H9 (cell line): ENCODE measurements at regions not wholly inside any gene's neighbourhood (a gene's known extent, or its start where the extent isn't known, plus 50 kb on each side); places are given as distances from the start of the nearest gene placed in this dataset.

Source experiments
- DNase-seq: peaks from one replicate; pipeline ENCODE4 v3.0.0-alpha.2; 2017
- H2AFZ ChIP-seq: one replicate; pipeline ENCODE4 v1.6.1; 2013; ENCODE audit warnings: mild to moderate bottlenecking, low read length, control low read depth, moderate library complexity
- H2AK5ac ChIP-seq: 2 replicates; pipeline ENCODE4 v1.6.1; 2013; ENCODE audit warnings: low read length, control low read depth, mixed read lengths; ENCODE audit not compliant: insufficient read length
- H2BK120ac ChIP-seq: one replicate; pipeline ENCODE4 v1.6.1; 2013; ENCODE audit warnings: low read depth, mild to moderate bottlenecking, low read length, control low read depth, inconsistent platforms; ENCODE audit not compliant: poor library complexity, severe bottlenecking
- H2BK12ac ChIP-seq: 2 replicates; pipeline ENCODE4 v1.6.1; 2013; ENCODE audit warnings: low read length, control low read depth, mixed read lengths, low read depth; ENCODE audit not compliant: insufficient read length
- H2BK15ac ChIP-seq: 2 replicates; pipeline ENCODE4 v1.6.1; 2013; ENCODE audit warnings: low read depth, low read length, control low read depth
- H2BK20ac ChIP-seq: one replicate; pipeline ENCODE4 v1.6.1; 2013; ENCODE audit warnings: low read depth, mild to moderate bottlenecking, low read length, control low read depth, inconsistent platforms; ENCODE audit not compliant: poor library complexity, severe bottlenecking
- H2BK5ac ChIP-seq: 2 replicates; pipeline ENCODE4 v1.6.1; 2013; ENCODE audit warnings: low read length, control low read depth, mixed read lengths; ENCODE audit not compliant: insufficient read length
- H3K14ac ChIP-seq: 2 replicates; pipeline ENCODE4 v1.6.1; 2013; ENCODE audit warnings: low read length, control low read depth; ENCODE audit not compliant: insufficient read depth
- H3K18ac ChIP-seq: 2 replicates; pipeline ENCODE4 v1.6.1; 2013; ENCODE audit warnings: low read depth, mild to moderate bottlenecking, mixed read lengths, low read length, control low read depth; ENCODE audit not compliant: insufficient read length
- H3K23ac ChIP-seq: 2 replicates; pipeline ENCODE4 v1.6.1; 2013; ENCODE audit warnings: low read length, control low read depth, mixed read lengths, low read depth; ENCODE audit not compliant: insufficient read length
- H3K23me2 ChIP-seq: 2 replicates; pipeline ENCODE4 v1.6.1; 2013; ENCODE audit warnings: low read depth, mild to moderate bottlenecking, mixed read lengths, low read length, control low read depth; ENCODE audit not compliant: insufficient read length, poor library complexity, severe bottlenecking
- H3K27ac ChIP-seq: 2 replicates; pipeline ENCODE4 v1.5.1; 2013; ENCODE audit warnings: low read length, control low read depth, mixed read lengths, low read depth; ENCODE audit not compliant: insufficient read length
- H3K27me3 ChIP-seq: 2 replicates; pipeline ENCODE4 v1.6.1; 2013; ENCODE audit warnings: low read length, control low read depth, inconsistent platforms; ENCODE audit not compliant: insufficient read depth
- H3K4ac ChIP-seq: 2 replicates; pipeline ENCODE4 v1.6.1; 2013; ENCODE audit warnings: low read depth, mild to moderate bottlenecking, control low read depth, inconsistent platforms, low read length, moderate library complexity
- H3K4me1 ChIP-seq: 2 replicates; pipeline ENCODE4 v1.6.1; 2013; ENCODE audit warnings: low read length, control low read depth, inconsistent platforms; ENCODE audit not compliant: insufficient read depth
- H3K4me2 ChIP-seq: 2 replicates; pipeline ENCODE4 v1.6.1; 2013; ENCODE audit warnings: low read length, control low read depth, mixed read lengths; ENCODE audit not compliant: insufficient read length, insufficient read depth
- H3K56ac ChIP-seq: 2 replicates; pipeline ENCODE4 v1.6.1; 2013; ENCODE audit warnings: low read depth, mild to moderate bottlenecking, mixed read lengths, low read length, control low read depth; ENCODE audit not compliant: insufficient read length
- H3K79me1 ChIP-seq: 2 replicates; pipeline ENCODE4 v1.6.1; 2013; ENCODE audit warnings: low read depth, mild to moderate bottlenecking, moderate library complexity, low read length, control low read depth, inconsistent platforms; ENCODE audit not compliant: insufficient read depth, poor library complexity, severe bottlenecking
- H3K79me2 ChIP-seq: 2 replicates; pipeline ENCODE4 v1.6.1; 2013; ENCODE audit warnings: low read length, control low read depth, inconsistent platforms; ENCODE audit not compliant: insufficient read depth
- H3K9ac ChIP-seq: 2 replicates; pipeline ENCODE4 v1.6.1; 2013; ENCODE audit warnings: low read length, control low read depth, mixed read lengths; ENCODE audit not compliant: insufficient read length; ENCODE audit errors: extremely low read depth
- H3K9me3 ChIP-seq: one replicate; pipeline ENCODE4 v1.6.1; 2013; ENCODE audit warnings: low read depth, low read length, inconsistent platforms; ENCODE audit not compliant: control insufficient read depth
- H3T11ph ChIP-seq: one replicate; pipeline ENCODE4 v1.6.1; 2013; ENCODE audit warnings: mild to moderate bottlenecking, low read length, control low read depth, inconsistent platforms
- H4K20me1 ChIP-seq: one replicate; pipeline ENCODE4 v1.6.1; 2013; ENCODE audit not compliant: control insufficient read depth, insufficient read length, insufficient read depth
- H4K5ac ChIP-seq: 2 replicates; pipeline ENCODE4 v1.6.1; 2013; ENCODE audit warnings: low read depth, mild to moderate bottlenecking, mixed read lengths, low read length, control low read depth; ENCODE audit not compliant: insufficient read length
- H4K8ac ChIP-seq: replicated peaks from 2 replicates; pipeline ENCODE4 v1.6.1; 2013; ENCODE audit warnings: low read length, control low read depth, mixed read lengths, low read depth; ENCODE audit not compliant: insufficient read length
- H4K91ac ChIP-seq: 2 replicates; pipeline ENCODE4 v1.6.1; 2013; ENCODE audit warnings: low read depth, mild to moderate bottlenecking, moderate library complexity, mixed read lengths, low read length, control low read depth; ENCODE audit not compliant: insufficient read length
- H3K27ac Mint-ChIP-seq, 3 experiments: 2 replicates in 2 of 3; 3 replicates in 1 of 3; pipeline ENCODE4 v1.8.0; 2020 to 2021; ENCODE audit warnings: mixed read lengths in 3 of 3, mild to moderate bottlenecking in 1 of 3, moderate library complexity in 1 of 3
- H3K27me3 Mint-ChIP-seq: 2 replicates; pipeline ENCODE4 v1.8.0; 2021; ENCODE audit warnings: low read depth, mild to moderate bottlenecking, moderate library complexity, mixed read lengths
- H3K36me3 Mint-ChIP-seq, 3 experiments: 2 replicates in 2 of 3; 3 replicates in 1 of 3; pipeline ENCODE4 v1.8.0; 2020 to 2021; ENCODE audit warnings: low read depth in 3 of 3, mixed read lengths in 3 of 3; ENCODE audit not compliant: insufficient read depth in 1 of 3
- H3K4me1 Mint-ChIP-seq, 2 experiments: 2 replicates each; pipeline ENCODE4 v1.8.0; 2020; ENCODE audit warnings: mixed read lengths in 2 of 2
- H3K4me3 Mint-ChIP-seq, 2 experiments: 2 replicates in 1 of 2; 3 replicates in 1 of 2; pipeline ENCODE4 v1.8.0; 2020 to 2021; ENCODE audit warnings: mild to moderate bottlenecking in 2 of 2, mixed read lengths in 2 of 2, moderate library complexity in 1 of 2
- H3K9me3 Mint-ChIP-seq, 2 experiments: 2 replicates in 1 of 2; 3 replicates in 1 of 2; pipeline ENCODE4 v1.8.0; 2020; ENCODE audit warnings: mild to moderate bottlenecking in 2 of 2, mixed read lengths in 2 of 2, moderate library complexity in 1 of 2
- WGBS: extraction: QIAGEN DNeasy Blood & Tissue Kit; methylation state at CpG from one replicate; pipeline ENCODE4 v1.1.7; 2013; ENCODE audit warnings: missing lambda C conversion rate, low lambda C conversion rate, mixed read lengths; ENCODE audit not compliant: insufficient read length; ENCODE audit errors: extremely low coverage; 5-methylcytosine and 5-hydroxymethylcytosine counted together
- TF ChIP-seq, protein P1 (sequence below): fragments of 200-600 bp; sonication (generic); conservative IDR thresholded peaks from 3 replicates; pipeline ENCODE4 v1.8.0; 2021; ENCODE audit warnings: antibody characterized with exemption, mild to moderate bottlenecking

DNA sequence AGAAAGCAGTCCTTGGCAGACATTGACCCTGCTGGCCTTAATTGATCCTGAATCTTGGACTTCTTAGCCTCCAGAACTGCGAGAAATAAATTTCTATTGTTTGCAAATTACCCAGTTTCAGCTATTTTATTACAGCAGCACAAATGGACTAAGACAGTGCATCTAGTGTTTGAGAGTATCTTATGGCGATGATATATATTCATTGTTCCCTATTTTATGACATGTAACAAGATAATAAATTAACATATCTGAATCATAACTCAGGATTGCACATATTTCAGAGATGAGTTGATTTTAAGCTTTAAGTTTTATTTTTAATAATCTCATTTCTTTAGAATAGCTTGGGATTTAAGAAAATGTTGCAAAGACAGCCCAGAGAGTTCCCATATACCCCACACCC, 167.4 kb upstream of the FOXG1 start:
- H3T11ph ChIP-seq: no peak overlapping the region
- H3K79me1 ChIP-seq: no peaks in the 10 kb centered on the region
- Mint-ChIP-seq H3K27ac (no peak overlapping the region), H3K9me3 (no peaks in the 10 kb centered on the region), H3K4me3 (no peak overlapping the region), H3K36me3 (no peaks in the 10 kb centered on the region), H3K4me1 (no peaks in the 10 kb centered on the region), H3K27me3 (peaks cover under 1% of the 10 kb centered on the region; the same call in 1 of the 2 replicates)
- no peaks in the 10 kb centered on the region for H3K4me1 ChIP-seq
- no peak overlapping the region for H2AFZ ChIP-seq
- no peak overlapping the region for H2BK15ac ChIP-seq
- no peaks in the 10 kb centered on the region for H3K79me2 ChIP-seq
- H2BK120ac ChIP-seq: no peak overlapping the region
- H3K23me2 ChIP-seq: no peaks in the 10 kb centered on the region
- no CpG with 5 or more reads among the region's 2 CpGs for WGBS
- H2AK5ac ChIP-seq: no peak overlapping the region
- H3K4me2 ChIP-seq: no peak overlapping the region
- H3K56ac ChIP-seq: no peak overlapping the region
- no peak overlapping the region for H2BK5ac ChIP-seq
- H3K27me3 ChIP-seq: no peaks in the 10 kb centered on the region
- no peak overlapping the region for H2BK20ac ChIP-seq
- no peaks in the 10 kb centered on the region for H4K20me1 ChIP-seq
- no peaks in the 10 kb centered on the region for H3K9me3 ChIP-seq
- no peak overlapping the region for H4K8ac ChIP-seq
- no peak overlapping the region for H3K9ac ChIP-seq
- H3K18ac ChIP-seq: no peak overlapping the region
- no peak overlapping the region for H3K27ac ChIP-seq
- no peak overlapping the region for H3K4ac ChIP-seq
- no peak for DNase-seq
- H4K91ac ChIP-seq: no peak overlapping the region
- no peak overlapping the region for H3K23ac ChIP-seq
- no peak overlapping the region for H3K14ac ChIP-seq
- TF ChIP-seq, protein P1, sequence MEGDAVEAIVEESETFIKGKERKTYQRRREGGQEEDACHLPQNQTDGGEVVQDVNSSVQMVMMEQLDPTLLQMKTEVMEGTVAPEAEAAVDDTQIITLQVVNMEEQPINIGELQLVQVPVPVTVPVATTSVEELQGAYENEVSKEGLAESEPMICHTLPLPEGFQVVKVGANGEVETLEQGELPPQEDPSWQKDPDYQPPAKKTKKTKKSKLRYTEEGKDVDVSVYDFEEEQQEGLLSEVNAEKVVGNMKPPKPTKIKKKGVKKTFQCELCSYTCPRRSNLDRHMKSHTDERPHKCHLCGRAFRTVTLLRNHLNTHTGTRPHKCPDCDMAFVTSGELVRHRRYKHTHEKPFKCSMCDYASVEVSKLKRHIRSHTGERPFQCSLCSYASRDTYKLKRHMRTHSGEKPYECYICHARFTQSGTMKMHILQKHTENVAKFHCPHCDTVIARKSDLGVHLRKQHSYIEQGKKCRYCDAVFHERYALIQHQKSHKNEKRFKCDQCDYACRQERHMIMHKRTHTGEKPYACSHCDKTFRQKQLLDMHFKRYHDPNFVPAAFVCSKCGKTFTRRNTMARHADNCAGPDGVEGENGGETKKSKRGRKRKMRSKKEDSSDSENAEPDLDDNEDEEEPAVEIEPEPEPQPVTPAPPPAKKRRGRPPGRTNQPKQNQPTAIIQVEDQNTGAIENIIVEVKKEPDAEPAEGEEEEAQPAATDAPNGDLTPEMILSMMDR: no peak
- H2BK12ac ChIP-seq: no peak overlapping the region
- H4K5ac ChIP-seq: no peak overlapping the region
